AG09319 (cell line): ENCODE measurements at regions not wholly inside any gene's neighbourhood (a gene's known extent, or its start where the extent isn't known, plus 50 kb on each side); places are given as distances from the start of the nearest gene placed in this dataset.

Source experiments
- DNase-seq: peaks from one replicate; pipeline ENCODE4 v3.0.0-alpha.2; 2010; ENCODE audit warnings: low read depth; ENCODE audit errors: extremely low read depth
- TF ChIP-seq, protein P1 (sequence below): IDR thresholded peaks from 2 replicates; pipeline ENCODE4 v1.5.1; 2011; ENCODE audit warnings: low read depth, mild to moderate bottlenecking, inconsistent platforms, low read length, moderate library complexity

DNA sequence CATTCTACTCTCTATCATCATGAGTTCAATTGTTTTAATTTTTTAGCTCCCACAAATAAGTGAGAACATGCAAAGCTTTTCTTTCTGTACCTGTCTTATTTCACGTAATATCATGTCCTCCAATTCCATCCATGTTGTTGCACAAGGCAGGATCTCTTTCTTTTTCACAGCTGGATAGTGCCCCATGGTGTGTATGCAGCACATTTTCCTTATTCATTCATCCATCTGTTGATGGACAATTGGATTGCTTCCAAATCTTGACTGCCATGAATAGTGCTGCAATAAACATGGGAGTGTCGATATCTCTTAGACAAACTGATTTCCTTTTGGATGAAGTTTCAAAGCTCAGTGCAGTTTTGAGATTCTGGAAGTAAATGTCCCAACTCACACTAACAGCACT lies 326.9 kb downstream of the FGF9 start:
- no peak for DNase-seq
- TF ChIP-seq, protein P1, sequence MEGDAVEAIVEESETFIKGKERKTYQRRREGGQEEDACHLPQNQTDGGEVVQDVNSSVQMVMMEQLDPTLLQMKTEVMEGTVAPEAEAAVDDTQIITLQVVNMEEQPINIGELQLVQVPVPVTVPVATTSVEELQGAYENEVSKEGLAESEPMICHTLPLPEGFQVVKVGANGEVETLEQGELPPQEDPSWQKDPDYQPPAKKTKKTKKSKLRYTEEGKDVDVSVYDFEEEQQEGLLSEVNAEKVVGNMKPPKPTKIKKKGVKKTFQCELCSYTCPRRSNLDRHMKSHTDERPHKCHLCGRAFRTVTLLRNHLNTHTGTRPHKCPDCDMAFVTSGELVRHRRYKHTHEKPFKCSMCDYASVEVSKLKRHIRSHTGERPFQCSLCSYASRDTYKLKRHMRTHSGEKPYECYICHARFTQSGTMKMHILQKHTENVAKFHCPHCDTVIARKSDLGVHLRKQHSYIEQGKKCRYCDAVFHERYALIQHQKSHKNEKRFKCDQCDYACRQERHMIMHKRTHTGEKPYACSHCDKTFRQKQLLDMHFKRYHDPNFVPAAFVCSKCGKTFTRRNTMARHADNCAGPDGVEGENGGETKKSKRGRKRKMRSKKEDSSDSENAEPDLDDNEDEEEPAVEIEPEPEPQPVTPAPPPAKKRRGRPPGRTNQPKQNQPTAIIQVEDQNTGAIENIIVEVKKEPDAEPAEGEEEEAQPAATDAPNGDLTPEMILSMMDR: no peak

DNA sequence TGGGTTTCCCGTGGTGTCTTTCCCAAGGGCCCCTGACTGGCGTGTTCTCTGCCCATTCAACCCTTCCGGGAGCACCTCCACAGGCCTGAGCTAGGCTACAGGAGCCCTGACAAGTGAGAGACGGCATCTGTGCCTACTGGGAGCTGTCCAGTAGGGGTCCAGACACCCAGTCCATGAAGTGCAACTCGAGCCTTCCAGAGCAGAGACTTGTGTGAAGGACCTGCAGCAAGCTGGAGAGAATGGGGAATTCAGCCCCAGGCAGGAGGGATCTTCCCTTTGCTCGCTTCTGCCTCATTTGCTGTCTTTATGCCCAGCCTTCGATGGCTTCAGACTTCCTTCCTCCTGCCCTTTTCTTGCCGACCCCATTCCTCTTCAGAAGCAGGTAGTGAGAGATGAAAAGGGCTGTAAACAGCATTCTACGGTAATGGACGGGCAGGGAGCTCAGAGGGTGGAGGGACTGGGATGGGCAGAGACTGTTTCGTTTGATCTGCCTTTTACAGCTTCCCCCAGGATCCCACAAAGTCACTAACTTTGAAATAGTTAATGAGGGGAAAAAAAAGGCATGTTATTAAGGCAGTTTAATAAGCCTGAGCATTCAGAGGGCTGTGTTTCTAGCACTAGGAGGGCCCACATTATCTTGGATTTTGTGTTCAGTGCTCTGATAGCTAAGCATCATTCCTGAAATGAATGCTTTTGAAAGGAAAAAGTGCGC lies 327.6 kb downstream of the FGF9 start:
- no peak for DNase-seq
- TF ChIP-seq, protein P1: no peak

DNA sequence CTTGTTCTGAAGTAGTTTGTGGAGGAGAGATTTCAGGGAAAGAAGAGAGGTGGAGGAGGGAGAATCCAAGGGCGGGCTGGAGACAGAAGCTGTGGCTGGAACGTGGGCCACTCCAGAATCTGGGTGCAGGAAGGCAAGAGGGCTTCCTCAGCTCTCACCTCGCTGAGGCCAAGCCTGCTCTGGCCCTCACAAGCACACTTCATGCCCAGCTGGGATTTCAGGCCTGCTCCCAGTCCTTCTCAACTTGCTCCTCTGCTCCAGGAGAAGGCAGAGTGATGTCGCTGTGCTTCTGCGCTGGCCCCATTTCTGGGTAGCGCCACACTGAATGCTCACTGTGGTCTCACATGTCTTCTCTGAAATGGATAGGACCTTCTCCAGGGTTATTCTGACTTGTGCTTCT lies 328.8 kb downstream of the FGF9 start:
- TF ChIP-seq, protein P1: no peak
- no peak for DNase-seq

DNA sequence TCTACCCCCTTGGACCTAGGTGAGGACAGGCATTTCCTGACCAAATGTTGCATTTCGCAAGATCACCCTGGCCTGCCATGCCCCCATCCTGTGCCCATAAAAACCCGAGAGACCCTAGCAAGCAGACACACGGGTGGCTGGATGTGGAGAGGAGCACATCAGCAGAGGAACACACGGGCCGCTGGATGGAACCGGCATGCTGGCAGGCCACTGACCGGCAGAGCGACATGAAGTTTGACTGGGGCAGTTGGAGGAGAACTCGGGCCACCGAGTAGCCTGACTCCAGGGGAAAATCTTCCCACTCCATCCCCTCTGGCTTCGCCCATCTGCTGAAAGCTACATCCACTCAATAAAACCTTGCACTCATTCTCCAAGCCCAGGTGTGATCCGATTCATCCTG lies 329.3 kb downstream of the FGF9 start:
- DNase-seq: no peak
- TF ChIP-seq, protein P1: no peak

DNA sequence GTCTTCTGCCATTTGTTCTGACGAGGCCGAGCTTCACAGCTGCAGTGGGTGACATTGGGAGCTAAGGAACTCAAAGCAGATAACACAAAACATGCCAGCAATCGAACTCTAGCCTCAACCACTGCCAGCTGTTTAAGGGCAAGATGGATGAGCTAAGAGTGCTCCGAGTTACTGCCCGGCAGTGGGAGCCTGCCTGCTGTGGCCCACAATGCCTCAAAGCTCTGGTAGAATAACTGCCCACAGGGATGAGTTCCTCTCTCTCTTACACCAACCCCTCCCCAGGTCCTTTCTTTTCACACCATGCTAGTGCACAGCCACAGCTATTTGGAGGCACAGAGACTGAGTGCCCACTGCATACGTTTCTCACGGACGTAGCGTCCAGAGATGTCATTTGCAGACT lies 330.5 kb downstream of the FGF9 start:
- TF ChIP-seq, protein P1: no peak
- no peak for DNase-seq

DNA sequence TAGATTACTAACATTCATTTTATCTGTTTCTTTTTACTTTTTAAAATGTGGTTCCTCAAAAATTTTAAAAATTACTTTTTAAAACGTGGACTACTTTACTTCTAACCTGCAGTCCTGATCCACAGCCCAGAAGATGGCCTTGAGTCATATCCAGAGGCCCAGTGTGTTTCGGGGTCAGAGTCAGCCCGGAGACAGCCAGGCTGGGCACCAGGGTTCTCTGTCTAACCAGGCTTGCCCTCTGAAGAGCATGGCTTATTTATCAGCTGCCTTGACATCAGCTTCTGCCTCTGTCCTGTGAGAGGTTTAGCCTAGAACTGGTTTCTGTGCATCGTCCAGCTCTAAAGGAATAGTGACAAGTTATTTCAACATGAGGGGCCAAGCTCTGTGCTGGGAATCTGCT lies 332.0 kb downstream of the FGF9 start:
- no peak for DNase-seq
- TF ChIP-seq, protein P1: no peak

DNA sequence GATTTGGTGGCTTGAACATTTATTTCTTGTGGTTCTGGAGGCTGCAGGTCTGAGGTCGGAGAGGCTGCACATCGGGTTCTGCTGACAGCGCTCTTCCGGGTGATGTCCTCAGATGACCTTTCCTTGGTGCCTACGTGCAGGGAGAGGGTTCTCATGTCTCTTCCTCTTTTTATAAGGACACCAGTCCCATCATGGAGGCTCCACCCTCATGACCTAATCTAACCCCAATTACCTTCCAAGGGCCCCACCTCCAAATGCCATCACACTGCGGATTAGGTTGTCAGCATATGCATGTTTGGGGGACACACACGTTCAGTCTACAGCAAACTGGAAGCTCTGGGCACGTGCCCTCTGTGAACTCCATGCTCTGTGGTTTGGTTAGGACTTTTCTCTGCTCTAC lies 338.6 kb downstream of the FGF9 start:
- TF ChIP-seq, protein P1: no peak
- DNase-seq: no peak
